Prostate gland (tissue), 2 donors: ENCODE measurements at regions not wholly inside any gene's neighbourhood (a gene's known extent, or its start where the extent isn't known, plus 50 kb on each side); places are given as distances from the start of the nearest gene placed in this dataset.

Source experiments
- CTCF ChIP-seq, 4 experiments: fragments of 200-600 bp in 2 of 4; fragments of 450-650 bp in 2 of 4; sonication (generic) in 2 of 4; IDR thresholded peaks; 1 replicate in 3 of 4; 2 replicates in 1 of 4; pipeline ENCODE4 v1.5.1; 2016 to 2019; ENCODE audit warnings: antibody characterized with exemption in 4 of 4, mild to moderate bottlenecking in 2 of 4, moderate library complexity in 2 of 4
- POLR2A ChIP-seq: fragments of 450-650 bp; IDR thresholded peaks from one replicate; pipeline ENCODE4 v1.6.1; 2016; ENCODE audit warnings: antibody characterized with exemption, mild to moderate bottlenecking
- POLR2AphosphoS5 ChIP-seq: sonication (generic); formaldehyde crosslinking; IDR thresholded peaks from one replicate; pipeline ENCODE4 v1.6.1; 2017; ENCODE audit warnings: antibody characterized with exemption

- TF ChIP-seq CTCF (IDR thresholded peaks at IDR 0.05) (no peak), POLR2AphosphoS5 (no peak), POLR2A (no peak)
These were observed 175.9 kb upstream of the NXPH2 start for GRCh38 chr2:138956116-138956515.
